WTC11 (cell line): ENCODE measurements at regions not wholly inside any gene's neighbourhood (a gene's known extent, or its start where the extent isn't known, plus 50 kb on each side); places are given as distances from the start of the nearest gene placed in this dataset.

ENCODE experiments used
- ATAC-seq: fragments of 200-7000 bp; cut with Tn5 transposase; 2 replicates; pipeline ENCODE4 v1.10.0; 2021; ENCODE audit warnings: mild to moderate bottlenecking, moderate library complexity
- CTCF ChIA-PET: fragments of 300-600 bp; sonication (Branson Sonifier 250); formaldehyde crosslinking; loops from one replicate; lab custom pipeline; 2021; ENCODE audit warnings: antibody characterized with exemption; lab: Charles Lee
- POLR2A ChIA-PET: fragments of 350-600 bp; sonication (Branson Sonifier 250); formaldehyde crosslinking; loops from one replicate; lab custom pipeline; 2021; ENCODE audit warnings: antibody characterized with exemption; lab: Charles Lee
- DNase-seq: peaks from one replicate; pipeline ENCODE4 v3.0.0; 2021; ENCODE audit warnings: low spot score
- H3K27ac Mint-ChIP-seq: 2 replicates; pipeline ENCODE4 v1.8.0; 2021; ENCODE audit warnings: mixed read lengths
- H3K27me3 Mint-ChIP-seq: 2 replicates; pipeline ENCODE4 v1.8.0; 2021; ENCODE audit warnings: low read depth, mild to moderate bottlenecking, moderate library complexity, mixed read lengths
- H3K36me3 Mint-ChIP-seq: 2 replicates; pipeline ENCODE4 v1.8.0; 2021; ENCODE audit warnings: mixed read lengths
- H3K4me1 Mint-ChIP-seq: 2 replicates; pipeline ENCODE4 v1.8.0; 2022; ENCODE audit warnings: mixed read lengths
- H3K4me3 Mint-ChIP-seq: 2 replicates; pipeline ENCODE4 v1.8.0; 2021; ENCODE audit warnings: mild to moderate bottlenecking, moderate library complexity, mixed read lengths
- H3K9me3 Mint-ChIP-seq: 2 replicates; pipeline ENCODE4 v1.8.0; 2021; ENCODE audit warnings: mixed read lengths
- ATF2 ChIP-seq: sonication (generic); formaldehyde crosslinking; IDR thresholded peaks from 2 replicates; pipeline ENCODE4 v1.8.1; 2022; ENCODE audit warnings: low read depth, missing genetic modification reagents, borderline replicate concordance
- CREM ChIP-seq: sonication (generic); formaldehyde crosslinking; IDR thresholded peaks from 2 replicates; pipeline ENCODE4 v1.8.1; 2022; ENCODE audit warnings: mild to moderate bottlenecking, missing genetic modification reagents, moderate library complexity
- CTCF ChIP-seq: fragments of 200-600 bp; IDR thresholded peaks from 2 replicates; pipeline ENCODE4 v1.8.0; 2022; ENCODE audit warnings: antibody characterized with exemption
- E2F4 ChIP-seq: sonication (generic); formaldehyde crosslinking; IDR thresholded peaks from 2 replicates; pipeline ENCODE4 v1.8.1; 2022; ENCODE audit warnings: low read depth, mild to moderate bottlenecking, moderate library complexity, missing genetic modification reagents, borderline replicate concordance
- E2F5 ChIP-seq: sonication (generic); formaldehyde crosslinking; IDR thresholded peaks from 2 replicates; pipeline ENCODE4 v1.8.1; 2022; ENCODE audit warnings: mild to moderate bottlenecking, moderate library complexity, missing genetic modification reagents
- ERG ChIP-seq: fragments of 250-450 bp; sonication (Bioruptor Pico); IDR thresholded peaks from 2 replicates; pipeline ENCODE4 v1.8.0; 2021; ENCODE audit warnings: mild to moderate bottlenecking
- HMGA2 ChIP-seq: fragments of 250-450 bp; sonication (Bioruptor Pico); IDR thresholded peaks from 2 replicates; pipeline ENCODE4 v1.4.0; 2021; ENCODE audit warnings: mild to moderate bottlenecking, moderate library complexity
- KAT7 ChIP-seq: sonication (generic); formaldehyde crosslinking; IDR thresholded peaks from 2 replicates; pipeline ENCODE4 v1.8.1; 2023; ENCODE audit warnings: missing genetic modification reagents, mild to moderate bottlenecking, borderline replicate concordance
- OVOL2 ChIP-seq: fragments of 250-450 bp; sonication (Bioruptor Pico); IDR thresholded peaks from 2 replicates; pipeline ENCODE4 v1.9.0; 2021; ENCODE audit warnings: mild to moderate bottlenecking, borderline replicate concordance
- PRDM15 ChIP-seq: sonication (generic); formaldehyde crosslinking; IDR thresholded peaks from 2 replicates; pipeline ENCODE4 v1.8.0; 2022; ENCODE audit warnings: missing genetic modification reagents
- PRRX2 ChIP-seq: fragments of 250-450 bp; sonication (Bioruptor Pico); IDR thresholded peaks from 2 replicates; pipeline ENCODE4 v1.8.0; 2021; ENCODE audit warnings: mild to moderate bottlenecking
- SOX15 ChIP-seq: fragments of 250-450 bp; sonication (Bioruptor Pico); IDR thresholded peaks from 2 replicates; pipeline ENCODE4 v1.9.0; 2021; ENCODE audit warnings: mild to moderate bottlenecking
- STAT6 ChIP-seq: sonication (generic); formaldehyde crosslinking; conservative IDR thresholded peaks from 2 replicates; pipeline ENCODE4 v1.8.1; 2023; ENCODE audit warnings: mild to moderate bottlenecking, low read depth, missing genetic modification reagents, moderate library complexity
- ZBTB21 ChIP-seq: sonication (generic); formaldehyde crosslinking; IDR thresholded peaks from 2 replicates; pipeline ENCODE4 v1.8.1; 2023; ENCODE audit warnings: mild to moderate bottlenecking, missing genetic modification reagents, borderline replicate concordance
- ZNF219 ChIP-seq: sonication (generic); formaldehyde crosslinking; IDR thresholded peaks from 2 replicates; pipeline ENCODE4 v1.8.0; 2023; ENCODE audit warnings: missing genetic modification reagents, mild to moderate bottlenecking, borderline replicate concordance
- ZNF232 ChIP-seq: sonication (generic); formaldehyde crosslinking; IDR thresholded peaks from 2 replicates; pipeline ENCODE4 v1.8.0; 2022; ENCODE audit warnings: mild to moderate bottlenecking, missing genetic modification reagents
- ZNF396 ChIP-seq: fragments of 250-450 bp; sonication (Bioruptor Pico); IDR thresholded peaks from 2 replicates; pipeline ENCODE4 v1.8.0; 2021; ENCODE audit warnings: mild to moderate bottlenecking, moderate library complexity, borderline replicate concordance
- ZNF416 ChIP-seq: fragments of 250-450 bp; sonication (Bioruptor Pico); IDR thresholded peaks from 2 replicates; pipeline ENCODE4 v1.9.0; 2021; ENCODE audit warnings: mild to moderate bottlenecking, inconsistent platforms
- ZNF512 ChIP-seq: sonication (generic); formaldehyde crosslinking; IDR thresholded peaks from 2 replicates; pipeline ENCODE4 v1.8.1; 2022; ENCODE audit warnings: missing genetic modification reagents, borderline replicate concordance

- TF ChIP-seq ZNF416 (CRISPR knock-in tag) (no peak), OVOL2 (CRISPR knock-in tag) (no peak), ZNF219 (no peak), PRDM15 (CRISPR knock-in tag) (no peak), PRRX2 (CRISPR knock-in tag) (no peak), ZNF396 (CRISPR knock-in tag) (no peak), CTCF (no peak), HMGA2 (CRISPR knock-in tag) (no peak), CREM (CRISPR knock-in tag) (no peak), SOX15 (CRISPR knock-in tag) (no peak), E2F5 (no peak)
These were observed 352.0 kb downstream of the TMX3 start for GRCh38 chr18:68362907-68363306.

GRCh38 chr18:68355637-68356036 is 359.3 kb downstream of the TMX3 start:
- H3K27ac Mint-ChIP-seq = no peak overlapping the region
- H3K4me1 Mint-ChIP-seq = 0 out of 2 replicates have a peak, but pooled peaks cover 3% of the 10 kb centered on the region
- peaks cover 45% of the 10 kb centered on the region for H3K36me3 Mint-ChIP-seq
- H3K27me3 Mint-ChIP-seq = no peaks in the 10 kb centered on the region; the same call in 1 of the 2 replicates
- ChIA-PET CTCF (no interaction called here), POLR2A (no interaction called here)
- H3K9me3 Mint-ChIP-seq = peaks cover 65% of the 10 kb centered on the region
- DNase-seq (no peak), ATAC-seq (no peak)
- no peak overlapping the region for H3K4me3 Mint-ChIP-seq
- TF ChIP-seq ATF2 (CRISPR knock-in tag) = no peak
- TF ChIP-seq E2F4 (CRISPR knock-in tag) = no peak
- no peak for TF ChIP-seq ZNF512 (CRISPR knock-in tag)
- no peak for TF ChIP-seq STAT6 (CRISPR knock-in tag)
- TF ChIP-seq ZNF232 (CRISPR knock-in tag) = no peak
- no peak for TF ChIP-seq KAT7 (CRISPR knock-in tag)
- TF ChIP-seq ERG (CRISPR knock-in tag) = no peak
- no peak for TF ChIP-seq ZBTB21

More at GRCh38 chr18:68362907-68363306, 352.0 kb downstream of the TMX3 start:
- no peak overlapping the region for H3K4me3 Mint-ChIP-seq
- no peaks in the 10 kb centered on the region for H3K4me1 Mint-ChIP-seq
- DNase-seq (no peak), ATAC-seq (no peak)
- ChIA-PET CTCF (no interaction called here), POLR2A (no interaction called here)
- H3K9me3 Mint-ChIP-seq = peaks cover 28% of the 10 kb centered on the region
- peaks cover 23% of the 10 kb centered on the region for H3K36me3 Mint-ChIP-seq
- H3K27me3 Mint-ChIP-seq = no peaks in the 10 kb centered on the region; the same call in 1 of the 2 replicates
- no peak overlapping the region for H3K27ac Mint-ChIP-seq
